ENCODE measurements at regions not wholly inside any gene's neighbourhood (a gene's known extent, or its start where the extent isn't known, plus 50 kb on each side); places are given as distances from the start of the nearest gene placed in this dataset.

DNA sequence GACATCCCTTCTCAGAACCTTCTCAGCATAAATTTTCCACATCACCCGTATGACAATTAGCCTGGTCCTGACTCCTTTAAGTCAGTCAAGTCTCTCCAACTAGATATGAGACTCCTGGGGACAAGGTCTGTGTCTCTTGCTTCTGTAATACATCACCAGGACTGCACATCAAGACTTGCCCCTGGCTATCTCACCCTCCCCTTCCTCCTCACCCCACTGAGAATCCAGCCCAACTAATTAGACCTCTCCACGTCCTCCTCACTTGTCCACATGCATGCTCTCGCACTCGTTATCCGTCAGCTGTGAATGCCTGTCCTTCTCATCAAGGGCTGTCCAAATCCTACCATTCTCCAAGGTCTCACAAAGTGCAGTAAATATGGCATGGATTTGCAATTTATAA, 542.8 kb downstream of the PTPRU start:
- no peaks in the 10 kb centered on the region for H3K9me3 ChIP-seq (ENCODE audit: insufficient read depth, low read depth, low read length)
- no peak overlapping the region for H3K9ac ChIP-seq (ENCODE audit: low read depth, low read length)
- H3K27me3 ChIP-seq (ENCODE audit: insufficient read depth, low read length), result no peaks in the 10 kb centered on the region
- H3K4me1 ChIP-seq (ENCODE audit: insufficient read depth, low read length), result no peaks in the 10 kb centered on the region
- H3K4me3 ChIP-seq (ENCODE audit: low read length), result no peak overlapping the region
- no peaks in the 10 kb centered on the region for H3K36me3 ChIP-seq (ENCODE audit: insufficient read depth, low read depth, low read length)
- no peak overlapping the region for H3K27ac ChIP-seq (ENCODE audit: low read length)

DNA sequence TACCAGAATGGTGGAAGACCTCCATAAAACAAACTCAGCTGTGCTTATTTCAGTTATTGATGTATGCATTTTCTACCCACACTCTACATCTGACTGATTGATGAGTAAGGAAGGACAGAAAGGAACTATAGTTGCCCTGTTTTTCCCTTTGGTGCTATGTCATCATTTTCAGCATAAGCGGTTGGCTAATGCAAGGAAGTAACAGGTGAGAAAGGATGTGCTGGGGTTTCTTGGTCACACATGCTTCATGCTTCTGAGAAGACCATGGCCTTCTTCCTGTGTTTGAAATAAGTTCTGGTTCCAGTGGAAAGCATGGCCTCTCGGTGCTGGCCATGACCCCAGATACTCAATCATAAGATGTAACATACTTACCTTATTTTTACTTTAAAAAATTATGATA, 541.2 kb downstream of the PTPRU start:
- Histone ChIP-seq H3K36me3 (ENCODE audit: insufficient read depth, low read depth, low read length) (no peaks in the 10 kb centered on the region), H3K9ac (ENCODE audit: low read depth, low read length) (no peak overlapping the region), H3K27ac (ENCODE audit: low read length) (no peak overlapping the region), H3K4me3 (ENCODE audit: low read length) (no peak overlapping the region), H3K27me3 (ENCODE audit: insufficient read depth, low read length) (no peaks in the 10 kb centered on the region), H3K9me3 (ENCODE audit: insufficient read depth, low read depth, low read length) (no peaks in the 10 kb centered on the region), H3K4me1 (ENCODE audit: insufficient read depth, low read length) (no peaks in the 10 kb centered on the region)

DNA sequence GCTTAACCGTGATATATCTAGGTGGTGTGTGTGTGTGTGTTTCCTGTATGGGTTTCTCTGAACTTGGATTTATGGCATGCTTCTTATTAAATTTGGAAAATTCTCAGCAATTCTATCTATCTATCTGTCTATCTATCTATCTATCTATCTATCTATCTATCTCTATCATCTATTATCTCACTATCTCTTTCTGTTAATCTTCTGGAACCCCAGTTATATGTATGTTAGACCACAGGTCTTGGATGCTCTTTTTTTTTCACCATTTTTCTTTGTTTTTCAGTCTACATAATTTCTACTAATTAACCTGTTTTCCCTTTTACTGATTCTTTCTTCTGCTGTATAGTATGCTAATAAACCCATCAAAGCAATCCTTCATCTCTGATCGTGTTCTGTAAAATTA, 538.0 kb downstream of the PTPRU start:
- no peak overlapping the region for H3K9ac ChIP-seq (ENCODE audit: low read depth, low read length)
- H3K4me1 ChIP-seq (ENCODE audit: insufficient read depth, low read length), result no peaks in the 10 kb centered on the region
- no peak overlapping the region for H3K27ac ChIP-seq (ENCODE audit: low read length)
- no peaks in the 10 kb centered on the region for H3K36me3 ChIP-seq (ENCODE audit: insufficient read depth, low read depth, low read length)
- H3K27me3 ChIP-seq (ENCODE audit: insufficient read depth, low read length), result no peaks in the 10 kb centered on the region
- no peaks in the 10 kb centered on the region for H3K9me3 ChIP-seq (ENCODE audit: insufficient read depth, low read depth, low read length)
- H3K4me3 ChIP-seq (ENCODE audit: low read length), result no peak overlapping the region

DNA sequence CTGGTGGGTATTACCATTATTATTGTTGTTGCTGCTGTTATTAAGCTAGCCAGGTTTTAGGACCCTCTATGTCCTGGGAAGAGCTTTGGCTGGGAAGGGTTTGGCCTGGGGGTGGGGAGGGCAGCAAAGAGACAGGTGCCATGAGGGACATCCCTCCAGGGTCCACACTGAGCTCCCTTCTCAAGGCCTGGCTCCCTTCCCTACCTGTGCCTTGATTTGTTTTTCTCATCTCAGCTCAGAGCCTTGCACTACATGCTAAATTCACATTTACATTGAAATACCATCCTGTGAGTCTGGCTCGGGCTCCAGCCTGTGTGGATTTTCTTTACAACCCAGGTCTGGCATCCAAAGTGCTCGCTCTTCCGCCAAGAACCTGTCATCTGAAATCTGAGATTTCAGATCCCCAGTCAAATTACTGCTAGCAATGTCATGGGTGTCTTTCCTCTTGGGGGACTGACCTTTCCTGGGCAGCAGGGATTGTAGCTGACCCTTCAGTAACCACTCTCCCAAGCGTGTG, 536.3 kb downstream of the PTPRU start:
- H3K9ac ChIP-seq (ENCODE audit: low read depth, low read length), result no peak overlapping the region
- H3K4me1 ChIP-seq (ENCODE audit: insufficient read depth, low read length), result no peaks in the 10 kb centered on the region
- H3K27me3 ChIP-seq (ENCODE audit: insufficient read depth, low read length), result no peaks in the 10 kb centered on the region
- no peaks in the 10 kb centered on the region for H3K36me3 ChIP-seq (ENCODE audit: insufficient read depth, low read depth, low read length)
- no peak overlapping the region for H3K27ac ChIP-seq (ENCODE audit: low read length)
- no peak overlapping the region for H3K4me3 ChIP-seq (ENCODE audit: low read length)
- no peaks in the 10 kb centered on the region for H3K9me3 ChIP-seq (ENCODE audit: insufficient read depth, low read depth, low read length)

DNA sequence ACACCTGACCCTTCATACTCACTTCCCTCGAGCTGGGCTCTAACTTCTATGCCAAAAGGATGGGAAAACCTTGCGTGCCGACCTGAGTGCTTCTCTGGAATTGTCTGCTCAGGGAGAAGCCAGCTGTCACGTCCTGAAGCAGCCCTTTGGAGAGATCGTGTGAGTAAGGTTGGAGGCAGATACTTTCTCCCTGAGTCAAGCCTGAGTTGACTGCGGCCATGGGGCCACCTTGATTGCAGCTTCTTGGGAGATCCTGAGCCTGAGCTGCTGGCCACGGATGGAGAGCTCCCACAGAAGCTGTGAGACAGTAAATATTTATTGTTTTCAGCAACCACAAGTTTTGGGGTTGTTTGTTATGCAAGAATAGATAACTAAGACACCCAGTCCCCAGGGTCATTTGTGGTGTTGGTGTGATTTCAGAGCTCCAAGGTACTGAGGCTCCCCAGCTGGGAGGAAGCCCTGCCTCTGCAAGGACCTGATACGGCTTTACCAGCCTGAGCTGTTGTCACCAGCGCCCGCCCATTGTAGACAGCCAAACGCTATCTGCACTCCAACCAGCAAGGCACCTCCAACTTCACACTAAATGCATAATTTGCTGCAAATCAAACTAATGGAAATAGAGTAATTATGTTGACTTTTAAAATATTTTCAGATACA, 531.6 kb downstream of the PTPRU start:
- no peak overlapping the region for H3K9ac ChIP-seq (ENCODE audit: low read depth, low read length)
- no peaks in the 10 kb centered on the region for H3K36me3 ChIP-seq (ENCODE audit: insufficient read depth, low read depth, low read length)
- no peaks in the 10 kb centered on the region; the same call in 1 of the 2 replicates for H3K27me3 ChIP-seq (ENCODE audit: insufficient read depth, low read length)
- no peak overlapping the region for H3K27ac ChIP-seq (ENCODE audit: low read length)
- H3K4me1 ChIP-seq (ENCODE audit: insufficient read depth, low read length), result no peaks in the 10 kb centered on the region
- H3K9me3 ChIP-seq (ENCODE audit: insufficient read depth, low read depth, low read length), result no peaks in the 10 kb centered on the region
- H3K4me3 ChIP-seq (ENCODE audit: low read length), result no peak overlapping the region

DNA sequence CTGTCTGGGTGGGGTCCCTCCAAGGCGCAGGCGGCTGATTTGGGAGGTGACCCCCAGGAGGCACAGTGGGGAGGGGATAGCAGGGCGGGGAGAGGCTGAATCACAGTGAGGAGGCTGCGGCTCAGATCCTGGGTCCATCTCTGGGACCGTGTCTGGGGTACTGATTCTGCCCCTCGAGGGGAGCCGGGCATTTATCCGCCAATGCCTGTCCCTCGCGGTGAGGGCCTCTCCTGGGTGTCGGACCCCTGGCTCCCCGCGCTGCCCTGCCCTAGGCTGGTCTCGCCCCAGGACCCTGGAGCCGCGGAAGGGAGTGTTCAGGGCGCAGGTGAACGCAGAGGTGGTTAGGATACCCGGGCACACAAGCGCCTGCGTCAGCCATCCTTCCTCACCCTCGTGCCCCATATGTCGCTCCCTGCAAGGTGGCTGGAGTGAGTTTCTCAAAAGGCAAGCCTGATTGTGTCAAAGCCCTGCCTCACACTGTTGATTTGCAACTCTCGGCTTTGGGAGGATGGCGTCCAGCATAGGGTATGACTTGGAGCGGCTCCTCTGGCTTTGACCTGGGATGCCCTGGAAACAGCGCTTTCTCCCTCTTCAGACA, 530.9 kb downstream of the PTPRU start:
- Histone ChIP-seq H3K9ac (ENCODE audit: low read depth, low read length) (no peak overlapping the region), H3K27ac (ENCODE audit: low read length) (no peak overlapping the region), H3K27me3 (ENCODE audit: insufficient read depth, low read length) (no peaks in the 10 kb centered on the region; the same call in 1 of the 2 replicates), H3K4me3 (ENCODE audit: low read length) (no peak overlapping the region), H3K36me3 (ENCODE audit: insufficient read depth, low read depth, low read length) (no peaks in the 10 kb centered on the region), H3K4me1 (ENCODE audit: insufficient read depth, low read length) (no peaks in the 10 kb centered on the region), H3K9me3 (ENCODE audit: insufficient read depth, low read depth, low read length) (no peaks in the 10 kb centered on the region)

DNA sequence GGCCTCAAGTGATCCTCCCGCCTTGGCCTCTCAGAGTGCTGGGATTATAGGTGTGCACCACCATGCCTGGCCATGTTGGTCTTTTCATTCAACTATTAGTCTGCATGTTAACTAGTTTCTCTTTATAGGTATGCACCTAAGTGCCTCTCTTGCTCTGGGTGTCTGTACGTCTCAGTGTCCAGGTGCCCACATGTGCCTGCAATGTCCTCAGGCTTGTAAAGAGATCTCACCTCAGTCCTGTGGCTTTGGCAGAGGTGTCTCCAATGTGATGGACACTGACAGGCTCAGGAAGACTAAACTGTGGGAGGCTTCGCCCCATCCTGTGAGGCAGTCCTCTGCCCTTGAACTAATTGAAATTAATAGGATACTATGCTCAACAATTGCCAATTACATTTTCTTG, 526.3 kb downstream of the PTPRU start:
- Histone ChIP-seq H3K4me1 (ENCODE audit: insufficient read depth, low read length) (no peaks in the 10 kb centered on the region), H3K9ac (ENCODE audit: low read depth, low read length) (no peak overlapping the region), H3K9me3 (ENCODE audit: insufficient read depth, low read depth, low read length) (no peaks in the 10 kb centered on the region), H3K27ac (ENCODE audit: low read length) (no peak overlapping the region), H3K36me3 (ENCODE audit: insufficient read depth, low read depth, low read length) (no peaks in the 10 kb centered on the region), H3K4me3 (ENCODE audit: low read length) (no peak overlapping the region), H3K27me3 (ENCODE audit: insufficient read depth, low read length) (no peaks in the 10 kb centered on the region; the same call in 1 of the 2 replicates)

DNA sequence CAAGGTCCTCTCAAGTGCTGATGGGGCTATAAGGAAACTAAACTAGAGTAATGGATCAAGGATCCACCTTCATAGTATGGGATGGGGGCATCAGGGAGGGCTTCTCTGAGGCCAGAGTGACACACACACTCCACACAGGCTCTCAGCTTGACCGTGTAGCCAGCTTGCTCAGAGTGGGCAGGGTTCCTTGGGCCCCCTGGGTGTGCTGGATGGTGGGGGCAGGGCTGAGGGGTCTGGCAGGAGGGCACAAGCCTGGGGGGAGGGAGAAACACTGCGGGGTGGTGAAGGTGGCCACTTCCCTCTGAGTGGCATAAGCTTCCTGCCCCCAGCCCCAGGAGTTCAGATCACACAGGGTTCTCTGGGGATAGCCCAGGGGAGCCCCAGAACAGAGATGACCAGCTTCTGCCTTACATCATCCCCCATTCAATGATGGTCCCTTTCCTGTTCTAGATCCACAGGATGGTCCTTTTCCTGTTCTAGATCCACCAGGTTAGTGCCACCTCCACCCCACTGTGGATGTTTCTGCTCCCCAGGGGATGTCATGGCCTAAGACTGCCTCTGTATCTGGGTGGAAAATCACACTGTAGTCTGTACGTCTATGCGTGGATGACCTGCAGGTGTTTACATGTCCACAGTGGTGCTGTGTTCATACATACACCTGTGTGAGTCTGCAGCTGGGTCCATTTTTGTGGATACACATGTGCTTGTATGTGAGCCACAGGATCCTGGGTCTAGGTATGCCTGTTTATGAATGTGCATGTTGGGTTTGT, 525.0 kb downstream of the PTPRU start:
- H3K27me3 ChIP-seq (ENCODE audit: insufficient read depth, low read length), result no peaks in the 10 kb centered on the region
- no peak overlapping the region for H3K27ac ChIP-seq (ENCODE audit: low read length)
- no peak overlapping the region for H3K9ac ChIP-seq (ENCODE audit: low read depth, low read length)
- H3K4me3 ChIP-seq (ENCODE audit: low read length), result no peak overlapping the region
- no peaks in the 10 kb centered on the region for H3K36me3 ChIP-seq (ENCODE audit: insufficient read depth, low read depth, low read length)
- H3K4me1 ChIP-seq (ENCODE audit: insufficient read depth, low read length), result no peaks in the 10 kb centered on the region
- H3K9me3 ChIP-seq (ENCODE audit: insufficient read depth, low read depth, low read length), result no peaks in the 10 kb centered on the region

DNA sequence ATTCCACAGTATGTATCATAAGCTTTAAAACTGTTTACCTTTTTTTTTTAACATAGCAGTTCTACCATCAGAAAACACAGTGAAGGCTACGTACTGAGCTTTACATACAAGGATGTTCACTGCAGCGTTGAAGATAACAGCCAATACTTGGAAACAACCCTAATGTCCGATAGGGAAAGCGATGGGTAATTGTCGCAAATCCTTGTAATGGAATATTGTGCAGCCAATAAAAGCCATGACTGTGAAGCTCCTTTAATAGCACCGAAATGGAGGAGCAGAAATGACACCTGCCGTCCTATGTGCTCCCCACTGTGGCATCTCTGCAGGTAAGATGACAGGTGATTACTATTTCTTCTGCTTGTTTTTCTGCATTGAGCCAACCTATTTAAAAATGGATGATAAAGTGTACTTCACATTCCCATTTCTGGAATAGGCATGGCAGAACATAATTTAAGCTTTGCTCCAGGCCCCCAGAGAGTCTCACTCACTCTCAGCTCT, 523.8 kb downstream of the PTPRU start:
- Histone ChIP-seq H3K9ac (ENCODE audit: low read depth, low read length) (no peak overlapping the region), H3K27ac (ENCODE audit: low read length) (no peak overlapping the region), H3K4me3 (ENCODE audit: low read length) (no peak overlapping the region), H3K27me3 (ENCODE audit: insufficient read depth, low read length) (no peaks in the 10 kb centered on the region), H3K4me1 (ENCODE audit: insufficient read depth, low read length) (no peaks in the 10 kb centered on the region), H3K9me3 (ENCODE audit: insufficient read depth, low read depth, low read length) (no peaks in the 10 kb centered on the region), H3K36me3 (ENCODE audit: insufficient read depth, low read depth, low read length) (no peaks in the 10 kb centered on the region)

DNA sequence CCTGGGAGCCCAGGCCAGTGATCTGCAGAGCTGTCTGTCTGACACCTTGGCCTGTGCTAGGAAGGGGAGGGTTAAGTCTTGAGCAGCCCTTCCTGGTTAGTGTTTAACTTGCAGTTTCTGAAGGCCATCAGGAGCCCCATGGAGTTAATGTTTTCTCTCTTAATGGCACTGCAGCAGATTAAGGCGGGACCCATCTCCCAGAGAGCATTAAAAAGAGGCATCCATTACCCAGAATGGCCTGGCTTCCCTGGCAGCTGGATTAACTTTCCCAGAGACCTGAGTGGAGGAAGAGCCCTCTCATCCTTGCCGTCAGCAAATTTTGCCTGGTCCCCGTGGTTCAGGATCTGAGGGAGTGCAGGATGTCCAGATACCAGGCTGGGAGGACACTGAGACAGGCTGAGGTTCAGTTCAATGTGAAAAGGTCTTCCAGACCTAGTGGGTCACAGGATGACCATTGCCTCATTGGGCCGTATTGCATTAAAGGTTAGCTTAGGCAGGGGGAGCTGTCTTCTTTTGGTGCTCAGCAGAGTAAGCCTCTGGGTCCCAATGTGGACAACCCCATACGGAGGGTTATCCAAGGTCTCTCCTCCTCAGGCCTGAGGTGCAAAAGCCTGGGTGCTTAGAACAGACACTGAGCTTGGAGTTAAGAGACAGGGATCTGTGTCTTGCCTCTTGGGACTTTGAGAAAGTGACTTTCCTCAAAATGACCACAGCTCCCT, 522.6 kb downstream of the PTPRU start:
- H3K27ac ChIP-seq (ENCODE audit: low read length), result no peak overlapping the region
- H3K27me3 ChIP-seq (ENCODE audit: insufficient read depth, low read length), result no peaks in the 10 kb centered on the region
- no peaks in the 10 kb centered on the region for H3K9me3 ChIP-seq (ENCODE audit: insufficient read depth, low read depth, low read length)
- H3K36me3 ChIP-seq (ENCODE audit: insufficient read depth, low read depth, low read length), result no peaks in the 10 kb centered on the region
- no peak overlapping the region for H3K4me3 ChIP-seq (ENCODE audit: low read length)
- H3K4me1 ChIP-seq (ENCODE audit: insufficient read depth, low read length), result no peaks in the 10 kb centered on the region
- no peak overlapping the region for H3K9ac ChIP-seq (ENCODE audit: low read depth, low read length)
